IMR-90 (cell line): ENCODE measurements at regions not wholly inside any gene's neighbourhood (a gene's known extent, or its start where the extent isn't known, plus 50 kb on each side); places are given as distances from the start of the nearest gene placed in this dataset.

ENCODE experiments used
- ATAC-seq: fragments of 200-7000 bp; cut with Tn5 transposase; 2 replicates; pipeline ENCODE4 v1.9.1; 2020; ENCODE audit warnings: low read depth, mild to moderate bottlenecking, moderate library complexity
- BruUV-seq: library from RNA; stranded (reverse); fragments of 400-500 nt; replicated peaks from 2 replicates; lab custom pipeline; 2021; lab: Mats Ljungman, UMichigan
- CTCF ChIA-PET: fragments of 300-600 bp; formaldehyde crosslinking; extraction: SDS; loops from one replicate; lab custom pipeline; 2021; ENCODE audit warnings: antibody characterized with exemption; lab: Yijun Ruan, JAX
- POLR2A ChIA-PET: fragments of 300-600 bp; sonication (Branson Sonifier 250); formaldehyde crosslinking; loops from one replicate; lab custom pipeline; 2022; ENCODE audit warnings: antibody characterized with exemption; ENCODE audit not compliant: unreplicated experiment; lab: Charles Lee
- DNase-seq: peaks from one replicate; pipeline ENCODE4 v3.0.0; 2013
- H2AFZ ChIP-seq: replicated peaks from 2 replicates; pipeline ENCODE3; 2013; ENCODE audit warnings: low read length, mild to moderate bottlenecking; ENCODE audit not compliant: poor library complexity
- H2AK5ac ChIP-seq: 2 replicates; pipeline ENCODE4 v1.6.1; 2013; ENCODE audit warnings: low read depth, low read length, inconsistent platforms
- H2AK9ac ChIP-seq: replicated peaks from 2 replicates; pipeline ENCODE3; 2013; ENCODE audit warnings: mild to moderate bottlenecking, low read depth, low read length, moderate library complexity; ENCODE audit not compliant: poor library complexity
- H2BK120ac ChIP-seq: 2 replicates; pipeline ENCODE4 v1.6.1; 2013; ENCODE audit warnings: low read depth, low read length, inconsistent platforms
- H2BK15ac ChIP-seq: 3 replicates; pipeline ENCODE4 v1.6.1; 2013; ENCODE audit warnings: low read depth, low read length, inconsistent platforms
- H2BK20ac ChIP-seq: 2 replicates; pipeline ENCODE4 v1.6.1; 2013; ENCODE audit warnings: low read depth, mild to moderate bottlenecking, inconsistent platforms, low read length, moderate library complexity
- H2BK5ac ChIP-seq: 2 replicates; pipeline ENCODE4 v1.6.1; 2013; ENCODE audit warnings: mild to moderate bottlenecking, low read depth, low read length, inconsistent platforms; ENCODE audit not compliant: poor library complexity, severe bottlenecking
- H3K14ac ChIP-seq: replicated peaks from 2 replicates; pipeline ENCODE4 v1.6.1; 2013; ENCODE audit warnings: low read depth, low read length, inconsistent platforms
- H3K18ac ChIP-seq: 2 replicates; pipeline ENCODE4 v1.6.1; 2013; ENCODE audit warnings: low read depth, low read length, control low read depth
- H3K23ac ChIP-seq: 2 replicates; pipeline ENCODE4 v1.6.1; 2013; ENCODE audit warnings: low read depth, low read length, inconsistent platforms
- H3K27ac ChIP-seq: 2 replicates; pipeline ENCODE4 v1.5.1; 2013; ENCODE audit warnings: mild to moderate bottlenecking, control low read depth, low read length; ENCODE audit not compliant: insufficient read depth
- H3K27me3 ChIP-seq: 2 replicates; pipeline ENCODE4 v1.6.1; 2013; ENCODE audit warnings: low read length; ENCODE audit not compliant: control insufficient read depth, insufficient read depth
- H3K36me3 ChIP-seq: 2 replicates; pipeline ENCODE4 v1.6.1; 2013; ENCODE audit warnings: low read length, mixed read lengths; ENCODE audit not compliant: control insufficient read depth, insufficient read depth
- H3K4ac ChIP-seq: 2 replicates; pipeline ENCODE4 v1.6.1; 2013; ENCODE audit warnings: low read depth, low read length, inconsistent platforms
- H3K4me1 ChIP-seq: 2 replicates; pipeline ENCODE4 v1.6.1; 2013; ENCODE audit warnings: low read length, mixed read lengths; ENCODE audit not compliant: control insufficient read depth, insufficient read depth
- H3K4me2 ChIP-seq: 2 replicates; pipeline ENCODE4 v1.6.1; 2013; ENCODE audit warnings: low read depth, mild to moderate bottlenecking, control low read depth, low read length, moderate library complexity
- H3K4me3 ChIP-seq: 2 replicates; pipeline ENCODE4 v1.5.1; 2013; ENCODE audit warnings: low read depth, mild to moderate bottlenecking, control low read depth, low read length, moderate library complexity; ENCODE audit not compliant: insufficient read depth
- H3K56ac ChIP-seq: 2 replicates; pipeline ENCODE4 v1.6.1; 2013; ENCODE audit warnings: low read length, inconsistent platforms; ENCODE audit not compliant: insufficient read depth; ENCODE audit errors: extremely low read depth
- H3K79me1 ChIP-seq, 2 experiments: 2 replicates each; pipeline ENCODE4 v1.6.1; 2013; ENCODE audit warnings: low read length in 2 of 2, inconsistent platforms in 1 of 2, low read depth in 1 of 2
- H3K9ac ChIP-seq: 2 replicates; pipeline ENCODE4 v1.6.1; 2013; ENCODE audit warnings: low read depth, low read length, control low read depth
- H3K9me1 ChIP-seq: 2 replicates; pipeline ENCODE4 v1.6.1; 2013; ENCODE audit warnings: low read length, inconsistent platforms; ENCODE audit not compliant: insufficient read depth
- H3K9me3 ChIP-seq: 2 replicates; pipeline ENCODE4 v1.6.1; 2013; ENCODE audit warnings: low read length; ENCODE audit not compliant: control insufficient read depth, insufficient read depth
- H4K20me1 ChIP-seq: 2 replicates; pipeline ENCODE4 v1.6.1; 2013; ENCODE audit warnings: low read length, inconsistent platforms; ENCODE audit not compliant: insufficient read depth
- H4K5ac ChIP-seq: 2 replicates; pipeline ENCODE4 v1.6.1; 2013; ENCODE audit warnings: mild to moderate bottlenecking, low read depth, low read length, control low read depth
- H4K8ac ChIP-seq, 2 experiments: 2 replicates each; pipeline ENCODE4 v1.6.1; 2013; ENCODE audit warnings: low read depth in 2 of 2, low read length in 2 of 2, control low read depth in 1 of 2, inconsistent platforms in 1 of 2
- H4K91ac ChIP-seq: 2 replicates; pipeline ENCODE4 v1.6.1; 2013; ENCODE audit warnings: low read depth, low read length, inconsistent platforms; ENCODE audit not compliant: insufficient read depth
- CEBPB ChIP-seq: IDR thresholded peaks from 2 replicates; pipeline ENCODE4 v1.6.1; 2012; ENCODE audit warnings: low read depth, low read length, improper control_type of control experiment
- CHD1 ChIP-seq: IDR thresholded peaks from 2 replicates; pipeline ENCODE4 v1.6.1; 2012; ENCODE audit warnings: low read depth, low read length, improper control_type of control experiment
- MAFK ChIP-seq: IDR thresholded peaks from 2 replicates; pipeline ENCODE4 v1.6.1; 2012; ENCODE audit warnings: low read depth, low read length, improper control_type of control experiment
- MAZ ChIP-seq: IDR thresholded peaks from 2 replicates; pipeline ENCODE4 v1.6.1; 2012; ENCODE audit warnings: low read depth, mild to moderate bottlenecking, low read length, improper control_type of control experiment, moderate library complexity, borderline replicate concordance
- NFE2L2 ChIP-seq: fragments of 150-350 bp; IDR thresholded peaks from 2 replicates; pipeline ENCODE4 v1.6.1; 2016; ENCODE audit warnings: low read depth, mild to moderate bottlenecking, low read length
- RAD21 ChIP-seq: IDR thresholded peaks from 2 replicates; pipeline ENCODE4 v1.6.1; 2012; ENCODE audit warnings: low read length, improper control_type of control experiment
- RCOR1 ChIP-seq: IDR thresholded peaks from 2 replicates; pipeline ENCODE4 v1.6.1; 2012; ENCODE audit warnings: mild to moderate bottlenecking, low read length, improper control_type of control experiment; ENCODE audit not compliant: insufficient replicate concordance
- RFX5 ChIP-seq: IDR thresholded peaks from 2 replicates; pipeline ENCODE4 v1.8.0; 2012; ENCODE audit warnings: low read depth, mild to moderate bottlenecking, low read length, moderate library complexity
- SMC3 ChIP-seq: fragments of 150-350 bp; IDR thresholded peaks from 2 replicates; pipeline ENCODE4 v1.6.1; 2016; ENCODE audit warnings: low read depth, mild to moderate bottlenecking, antibody characterized with exemption, low read length, moderate library complexity
- WGBS, 2 experiments: methylation state at CpG; one replicate each; pipeline versions ENCODE4 v1.1.5 to v1.1.7; 2013; ENCODE audit warnings: missing lambda C conversion rate in 2 of 2; ENCODE audit not compliant: insufficient read length in 1 of 2; ENCODE audit errors: extremely low coverage in 2 of 2; 5-methylcytosine and 5-hydroxymethylcytosine counted together
- dilution Hi-C: fragments of 300-500 bp; cut with HindIII; formaldehyde crosslinking; loops from one replicate; pipeline ENCODE4 v1.14.3; 2018; ENCODE audit warnings: low sequenced_read_pairs; ENCODE audit not compliant: unreplicated experiment
- in situ Hi-C: fragments of 300-500 bp; cut with MboI; formaldehyde crosslinking; loops from 3 replicates; pipeline ENCODE4 v1.14.3; 2019; ENCODE audit warnings: low sequenced_read_pairs, inconsistent platforms, mixed read lengths
- intact Hi-C: fragments of 100-400 bp; cut with micrococcal nuclease; formaldehyde crosslinking; loops from 2 replicates; pipeline ENCODE4 v1.10.0; 2022

DNA sequence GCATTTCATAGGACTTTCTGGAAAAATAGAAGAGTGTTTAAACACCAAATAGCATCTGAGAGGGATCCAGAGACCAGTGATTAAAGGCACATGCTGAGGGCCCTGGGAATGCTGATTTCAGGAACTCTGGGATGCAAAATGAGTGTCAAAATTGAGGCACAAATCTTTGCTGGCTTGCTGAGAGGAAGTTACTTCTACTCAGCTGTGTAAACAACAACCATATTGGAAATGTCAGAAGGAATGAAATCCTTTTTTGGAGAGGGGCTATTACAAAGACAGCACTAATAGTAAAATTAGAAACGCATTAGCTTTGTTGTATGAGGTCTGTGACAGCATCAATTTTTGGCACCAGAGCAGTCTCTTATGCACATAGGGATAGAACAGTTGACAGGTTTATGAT lies 267.8 kb upstream of the RAG2 start:
- no peaks in the 10 kb centered on the region for H3K79me1 ChIP-seq
- no peak overlapping the region for H2BK120ac ChIP-seq
- H4K5ac ChIP-seq, result no peak overlapping the region
- H3K4me1 ChIP-seq, result no peaks in the 10 kb centered on the region
- H2AK5ac ChIP-seq, result no peak overlapping the region
- no peak overlapping the region for H2AFZ ChIP-seq
- no peak overlapping the region for H4K8ac ChIP-seq
- no peaks in the 10 kb centered on the region for H3K36me3 ChIP-seq
- intact Hi-C loops, result no loop called here
- H3K56ac ChIP-seq, result no peak overlapping the region
- no peak overlapping the region for H3K14ac ChIP-seq
- ChIA-PET POLR2A (no interaction called here), CTCF (no interaction called here)
- DNase-seq (no peak), ATAC-seq (no peak)
- TF ChIP-seq RAD21 (no peak), RFX5 (no peak), MAFK (no peak), SMC3 (no peak), CHD1 (no peak), CEBPB (no peak), NFE2L2 (no peak), RCOR1 (no peak), MAZ (no peak)
- no TSS peak for BruUV-seq
- no peak overlapping the region for H2BK15ac ChIP-seq
- H4K20me1 ChIP-seq, result no peaks in the 10 kb centered on the region
- H3K4ac ChIP-seq, result no peak overlapping the region
- no peak overlapping the region for H4K91ac ChIP-seq
- no peak overlapping the region for H3K4me2 ChIP-seq
- no peak overlapping the region for H3K9ac ChIP-seq
- dilution Hi-C loops, result no loop called here
- no peaks in the 10 kb centered on the region for H3K9me3 ChIP-seq
- H3K27me3 ChIP-seq, result no peaks in the 10 kb centered on the region
- H3K27ac ChIP-seq, result no peak overlapping the region
- H2BK5ac ChIP-seq, result no peak overlapping the region
- H2AK9ac ChIP-seq, result no peak overlapping the region
- H3K4me3 ChIP-seq, result no peak overlapping the region
- no peak overlapping the region for H3K18ac ChIP-seq
- in situ Hi-C loops, result no loop called here
- no peak overlapping the region for H3K23ac ChIP-seq
- no CpG with 5 or more reads among the region's 1 CpG for WGBS, 2 experiments
- H2BK20ac ChIP-seq, result no peak overlapping the region
- no peaks in the 10 kb centered on the region for H3K9me1 ChIP-seq
